Breast epithelium (tissue), 4 donors: ENCODE measurements at regions not wholly inside any gene's neighbourhood (a gene's known extent, or its start where the extent isn't known, plus 50 kb on each side); places are given as distances from the start of the nearest gene placed in this dataset.

Experiments used
- DNase-seq, 2 donors: peaks; one replicate each; pipeline ENCODE4 v3.0.0-alpha.2; 2019; ENCODE audit warnings: low spot score in 2 of 2
- H3K27ac ChIP-seq, 2 donors: fragments of 200-600 bp; sonication (generic) in 1 of 2; one replicate each; pipeline ENCODE4 v1.5.1; 2016 to 2019; ENCODE audit warnings: mild to moderate bottlenecking in 1 of 2
- H3K27me3 ChIP-seq, 2 donors: fragments of 200-600 bp; sonication (generic) in 1 of 2; one replicate each; pipeline versions ENCODE4 v1.5.1 to v1.6.0; 2017 to 2019; ENCODE audit warnings: control low read depth in 1 of 2, mild to moderate bottlenecking in 1 of 2
- H3K36me3 ChIP-seq: fragments of 200-600 bp; one replicate; pipeline ENCODE4 v1.5.1; 2019
- H3K4me1 ChIP-seq, 2 donors: fragments of 200-600 bp; sonication (generic); one replicate each; pipeline ENCODE4 v1.5.1; 2016 to 2019; ENCODE audit warnings: control low read depth in 1 of 2
- H3K4me3 ChIP-seq, 3 donors: fragments of 200-600 bp; sonication (generic); 1 replicate in 2 of 3; 2 replicates in 1 of 3; pipeline ENCODE4 v1.5.1; 2016 to 2019; ENCODE audit warnings: mild to moderate bottlenecking in 3 of 3, moderate library complexity in 2 of 3
- H3K9me3 ChIP-seq, 2 donors: fragments of 200-600 bp; sonication (generic) in 1 of 2; one replicate each; pipeline ENCODE4 v1.5.1; 2016 to 2019; ENCODE audit warnings: control low read depth in 1 of 2
- POLR2A ChIP-seq: fragments of 450-650 bp; IDR thresholded peaks from one replicate; pipeline ENCODE4 v1.6.1; 2016; ENCODE audit warnings: antibody characterized with exemption, mild to moderate bottlenecking, moderate library complexity
- POLR2AphosphoS5 ChIP-seq, 3 donors: sonication (generic); formaldehyde crosslinking; IDR thresholded peaks; one replicate each; pipeline ENCODE4 v1.6.1; 2017; ENCODE audit warnings: antibody characterized with exemption in 3 of 3
- intact Hi-C: fragments of 100-400 bp; cut with DNase I; formaldehyde crosslinking; loops from one replicate; pipeline ENCODE4 v1.15.1; 2023; ENCODE audit warnings: low total_unique reads
- TF ChIP-seq, protein P1 (sequence below), 3 donors: fragments of 450-650 bp; IDR thresholded peaks; one replicate each; pipeline ENCODE4 v1.5.1; 2016 to 2017; ENCODE audit warnings: antibody characterized with exemption in 3 of 3, mild to moderate bottlenecking in 3 of 3, moderate library complexity in 3 of 3

DNA sequence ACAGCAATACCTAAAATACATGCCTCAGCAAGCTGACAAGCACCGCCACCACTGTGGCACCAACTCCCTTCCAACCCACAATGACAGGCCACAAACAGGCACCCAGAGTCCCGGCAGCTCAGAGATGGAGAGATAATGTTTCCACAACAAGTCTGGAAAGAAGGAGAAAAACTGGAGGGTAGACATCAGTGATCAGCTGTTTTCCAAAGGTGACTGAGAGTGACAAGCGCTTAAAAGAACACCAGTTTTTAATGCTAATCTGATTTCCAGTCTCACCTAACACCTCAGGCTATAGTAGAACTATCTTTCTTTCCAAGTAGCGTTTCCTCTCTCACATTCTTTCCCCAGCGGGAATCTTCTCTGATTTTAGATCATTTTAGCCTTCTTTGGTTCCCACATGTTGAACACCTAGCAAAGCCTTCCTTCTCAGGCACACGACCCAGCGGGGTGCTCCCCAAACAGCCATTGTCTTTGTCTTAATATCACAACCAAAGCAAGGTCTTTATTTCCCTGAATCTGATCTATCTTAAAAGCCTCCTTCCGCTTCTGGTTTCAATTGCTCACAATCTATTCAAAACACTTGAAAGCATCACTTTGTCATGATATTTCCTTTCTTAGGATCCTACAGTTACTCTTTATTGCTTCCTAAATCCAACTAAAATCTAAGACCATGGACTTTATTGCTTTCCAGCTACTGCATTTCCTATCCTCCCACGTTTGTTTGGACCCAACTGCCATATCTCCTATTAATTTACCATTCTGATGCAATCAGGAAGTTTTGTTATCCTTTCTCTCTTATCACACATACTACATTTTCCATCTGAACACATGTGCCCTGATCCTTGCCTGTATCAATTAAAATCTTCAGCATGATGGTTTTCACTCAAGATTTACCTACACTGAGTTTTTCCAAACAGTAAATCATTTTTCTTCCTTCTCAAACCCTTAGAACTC, 282.7 kb downstream of the ADGB start:
- Histone ChIP-seq H3K27ac (no peak overlapping the region), H3K36me3 (no peaks in the 10 kb centered on the region), H3K9me3 (no peaks in the 10 kb centered on the region), H3K4me1 (no peaks in the 10 kb centered on the region), H3K27me3 (no peaks in the 10 kb centered on the region), H3K4me3 (no peak overlapping the region)
- no peak for DNase-seq
- intact Hi-C loops, result loop anchor here (1.0 kb wide), 1 partner anchor 17 kb away; no protein-coding TSS in a partner anchor
- no peak for TF ChIP-seq POLR2AphosphoS5 (IDR thresholded peaks at IDR 0.05)
- TF ChIP-seq, protein P1, sequence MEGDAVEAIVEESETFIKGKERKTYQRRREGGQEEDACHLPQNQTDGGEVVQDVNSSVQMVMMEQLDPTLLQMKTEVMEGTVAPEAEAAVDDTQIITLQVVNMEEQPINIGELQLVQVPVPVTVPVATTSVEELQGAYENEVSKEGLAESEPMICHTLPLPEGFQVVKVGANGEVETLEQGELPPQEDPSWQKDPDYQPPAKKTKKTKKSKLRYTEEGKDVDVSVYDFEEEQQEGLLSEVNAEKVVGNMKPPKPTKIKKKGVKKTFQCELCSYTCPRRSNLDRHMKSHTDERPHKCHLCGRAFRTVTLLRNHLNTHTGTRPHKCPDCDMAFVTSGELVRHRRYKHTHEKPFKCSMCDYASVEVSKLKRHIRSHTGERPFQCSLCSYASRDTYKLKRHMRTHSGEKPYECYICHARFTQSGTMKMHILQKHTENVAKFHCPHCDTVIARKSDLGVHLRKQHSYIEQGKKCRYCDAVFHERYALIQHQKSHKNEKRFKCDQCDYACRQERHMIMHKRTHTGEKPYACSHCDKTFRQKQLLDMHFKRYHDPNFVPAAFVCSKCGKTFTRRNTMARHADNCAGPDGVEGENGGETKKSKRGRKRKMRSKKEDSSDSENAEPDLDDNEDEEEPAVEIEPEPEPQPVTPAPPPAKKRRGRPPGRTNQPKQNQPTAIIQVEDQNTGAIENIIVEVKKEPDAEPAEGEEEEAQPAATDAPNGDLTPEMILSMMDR (IDR thresholded peaks at IDR 0.05), result no peak
- TF ChIP-seq POLR2A, result no peak

- Histone ChIP-seq H3K27ac (no peak overlapping the region), H3K4me1 (no peaks in the 10 kb centered on the region), H3K36me3 (no peaks in the 10 kb centered on the region), H3K9me3 (no peaks in the 10 kb centered on the region), H3K4me3 (no peak overlapping the region), H3K27me3 (no peaks in the 10 kb centered on the region)
- intact Hi-C loops, result no loop called here
- no peak for DNase-seq
- TF ChIP-seq POLR2AphosphoS5 (IDR thresholded peaks at IDR 0.05) (no peak), POLR2A (no peak)
- TF ChIP-seq, protein P1 (IDR thresholded peaks at IDR 0.05), result no peak
Measured at GRCh38 chr6:146883640-146884531, 285.1 kb downstream of the ADGB start.

DNA sequence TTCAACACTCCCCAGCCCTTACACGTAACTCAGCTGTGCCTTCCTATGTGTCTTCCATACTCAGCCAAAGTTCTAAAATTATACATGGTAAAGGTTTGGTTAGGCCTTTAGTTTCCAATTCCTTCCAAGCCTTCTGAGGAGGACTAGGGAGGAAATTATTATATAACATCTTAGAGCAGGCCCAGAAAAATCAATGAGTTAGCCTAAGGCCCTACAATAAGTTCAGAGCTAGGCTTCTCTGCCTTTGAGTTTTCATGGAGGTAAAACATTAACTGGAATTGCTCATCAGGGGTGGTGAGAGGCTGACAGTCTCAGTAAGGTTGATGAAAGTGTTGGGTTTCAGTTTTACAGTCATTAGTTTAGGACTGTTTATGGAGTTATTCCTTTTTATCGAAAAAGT, 286.0 kb downstream of the ADGB start:
- TF ChIP-seq POLR2A, result no peak
- no peak for TF ChIP-seq POLR2AphosphoS5 (IDR thresholded peaks at IDR 0.05)
- TF ChIP-seq, protein P1 (IDR thresholded peaks at IDR 0.05), result no peak
- Histone ChIP-seq H3K9me3 (no peaks in the 10 kb centered on the region), H3K36me3 (no peaks in the 10 kb centered on the region), H3K4me1 (no peaks in the 10 kb centered on the region), H3K27me3 (no peaks in the 10 kb centered on the region), H3K27ac (no peak overlapping the region), H3K4me3 (no peak overlapping the region)
- no peak for DNase-seq
- intact Hi-C loops, result loop anchor here (5.0 kb wide), 1 partner anchor 203 kb away; no protein-coding TSS in a partner anchor

GRCh38 chr6:146885708-146886457, 287.1 kb downstream of the ADGB start:
- Histone ChIP-seq H3K9me3 (no peaks in the 10 kb centered on the region), H3K27ac (no peak overlapping the region), H3K4me1 (no peaks in the 10 kb centered on the region), H3K36me3 (no peaks in the 10 kb centered on the region), H3K27me3 (no peaks in the 10 kb centered on the region), H3K4me3 (no peak overlapping the region)
- TF ChIP-seq POLR2A (no peak), POLR2AphosphoS5 (IDR thresholded peaks at IDR 0.05) (no peak)
- TF ChIP-seq, protein P1 (IDR thresholded peaks at IDR 0.05), result no peak
- DNase-seq, result no peak
- intact Hi-C loops, result loop anchor here (5.0 kb wide), 1 partner anchor 201 kb away; no protein-coding TSS in a partner anchor
